PC-9 (cell line): ENCODE measurements at regions not wholly inside any gene's neighbourhood (a gene's known extent, or its start where the extent isn't known, plus 50 kb on each side); places are given as distances from the start of the nearest gene placed in this dataset.

Source experiments
- EZH2 ChIP-seq: fragments of 200-600 bp; sonication (generic); IDR thresholded peaks from 2 replicates; pipeline ENCODE4 v1.8.0; 2017; ENCODE audit warnings: antibody characterized with exemption, low read depth
- TF ChIP-seq, protein P1 (sequence below): fragments of 200-600 bp; sonication (generic); conservative IDR thresholded peaks from 2 replicates; pipeline ENCODE4 v1.6.1; 2017; ENCODE audit warnings: mixed run types, antibody characterized with exemption, mild to moderate bottlenecking, moderate library complexity

DNA sequence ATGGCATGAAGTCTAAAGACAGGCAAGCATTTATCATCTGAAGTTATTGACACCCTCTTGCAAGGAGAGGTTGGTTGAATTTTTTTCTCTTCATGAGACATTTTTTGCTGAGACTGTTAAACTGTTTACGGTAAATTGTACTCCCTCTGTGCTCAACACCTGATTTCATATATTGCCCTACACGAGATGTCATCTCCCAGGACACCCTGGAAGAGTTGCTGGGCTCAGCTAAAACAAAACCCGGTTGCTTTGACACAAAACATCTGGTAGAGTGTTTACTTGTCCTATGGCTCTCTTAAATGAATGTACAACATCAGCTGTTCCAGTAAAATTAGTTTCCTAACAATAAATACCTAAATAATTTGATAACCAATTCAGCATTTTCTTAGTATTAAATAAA, 533.8 kb downstream of the SOCS6 start:
- TF ChIP-seq, protein P1, sequence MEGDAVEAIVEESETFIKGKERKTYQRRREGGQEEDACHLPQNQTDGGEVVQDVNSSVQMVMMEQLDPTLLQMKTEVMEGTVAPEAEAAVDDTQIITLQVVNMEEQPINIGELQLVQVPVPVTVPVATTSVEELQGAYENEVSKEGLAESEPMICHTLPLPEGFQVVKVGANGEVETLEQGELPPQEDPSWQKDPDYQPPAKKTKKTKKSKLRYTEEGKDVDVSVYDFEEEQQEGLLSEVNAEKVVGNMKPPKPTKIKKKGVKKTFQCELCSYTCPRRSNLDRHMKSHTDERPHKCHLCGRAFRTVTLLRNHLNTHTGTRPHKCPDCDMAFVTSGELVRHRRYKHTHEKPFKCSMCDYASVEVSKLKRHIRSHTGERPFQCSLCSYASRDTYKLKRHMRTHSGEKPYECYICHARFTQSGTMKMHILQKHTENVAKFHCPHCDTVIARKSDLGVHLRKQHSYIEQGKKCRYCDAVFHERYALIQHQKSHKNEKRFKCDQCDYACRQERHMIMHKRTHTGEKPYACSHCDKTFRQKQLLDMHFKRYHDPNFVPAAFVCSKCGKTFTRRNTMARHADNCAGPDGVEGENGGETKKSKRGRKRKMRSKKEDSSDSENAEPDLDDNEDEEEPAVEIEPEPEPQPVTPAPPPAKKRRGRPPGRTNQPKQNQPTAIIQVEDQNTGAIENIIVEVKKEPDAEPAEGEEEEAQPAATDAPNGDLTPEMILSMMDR = no peak
- no peak for TF ChIP-seq EZH2
